ENCODE measurements at regions not wholly inside any gene's neighbourhood (a gene's known extent, or its start where the extent isn't known, plus 50 kb on each side); places are given as distances from the start of the nearest gene placed in this dataset.
A peak's percentile ranks its signal among the peaks of the same experiment; 100 is the strongest.

DNA sequence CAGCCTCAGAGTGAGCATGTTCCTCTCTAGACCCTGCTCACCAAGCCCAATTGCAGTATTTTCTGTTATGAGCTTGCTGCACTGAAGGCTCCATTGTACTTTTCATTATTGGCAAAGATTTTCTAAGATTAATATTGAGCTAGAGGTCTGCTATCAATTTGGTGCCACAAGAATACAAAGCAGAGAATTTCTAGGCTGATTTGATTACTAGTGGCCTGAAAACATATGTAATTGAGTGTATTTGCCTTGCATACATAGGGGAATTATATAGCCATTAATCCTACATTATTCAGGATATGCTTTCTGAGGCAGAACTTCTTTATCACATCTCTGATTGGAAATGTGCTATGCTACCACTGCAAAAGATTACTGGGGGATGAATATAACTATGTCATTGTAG lies 322.9 kb upstream of the ZC3H12C start:
- no peaks in the 10 kb centered on the region for H3K9me3 ChIP-seq
- H3K4me1 ChIP-seq (ENCODE audit: control insufficient read depth in 1 of 2, insufficient read depth in 2 of 2, low read depth in 1 of 2, low read length in 1 of 2), result peaks cover 0 to 19% of the 10 kb centered on the region in 2 experiments; a peak in 2 of 4 replicates
- no peaks in the 10 kb centered on the region for H3K9me2 ChIP-seq
- no peak overlapping the region for H3K9ac ChIP-seq
- H4K20me1 ChIP-seq (ENCODE audit: insufficient read depth), result no peaks in the 10 kb centered on the region
- ChIA-PET CTCF (interaction anchor here (1.8 kb wide), 1 partner anchor 11 kb away, joined by 5 read pairs; no protein-coding TSS in a partner anchor), POLR2A (no interaction called here)
- DNase-seq, result peak; percentile 16
- peak overlapping the region in 1 of 2 experiments; percentile 64; a peak in 1 of 4 replicates for H3K27ac ChIP-seq (ENCODE audit: low read depth in 2 of 2, low read length in 1 of 2)
- H2AFZ ChIP-seq (ENCODE audit: low read depth), result no peak overlapping the region
- no peak overlapping the region for H3K4me2 ChIP-seq
- H3K4me3 ChIP-seq (ENCODE audit: low read depth in 2 of 2, low read length in 1 of 2), result no peak overlapping the region
- TF ChIP-seq GATA2 (CRISPR knock-in tag; IDR thresholded peaks at IDR 0.05) (0 out of 2 replicates have a peak, but pooled peaks have one; percentile 27), IRF3 (IDR thresholded peaks at IDR 0.05; ENCODE audit: low read depth, low read length) (no peak), TCF12 (IDR thresholded peaks at IDR 0.05) (no peak), FOXJ3 (CRISPR knock-in tag; IDR thresholded peaks at IDR 0.05) (0 out of 2 replicates have a peak, but pooled peaks have one; percentile 25), CHD2 (IDR thresholded peaks at IDR 0.05; ENCODE audit: low read length, partially characterized antibody) (peak; percentile 19), EP300 (IDR thresholded peaks at IDR 0.05; ENCODE audit: borderline replicate concordance in 1 of 2, low read depth in 1 of 2, low read length in 1 of 2) (peak in 1 of 2 experiments; percentile 48; a peak in 1 of 4 replicates), RCOR1 (IDR thresholded peaks at IDR 0.05; ENCODE audit: low read length) (peak; percentile 79)
- no peaks in the 10 kb centered on the region; the same call in 1 of the 2 replicates for H3K27me3 ChIP-seq (ENCODE audit: insufficient read depth)
- no peaks in the 10 kb centered on the region for H3K79me2 ChIP-seq (ENCODE audit: insufficient read depth)
- no peaks in the 10 kb centered on the region for H3F3A ChIP-seq (replicated peaks; ENCODE audit: insufficient read depth)
- H3K36me3 ChIP-seq (replicated peaks in 1 of 2; ENCODE audit: control insufficient read depth in 1 of 2, insufficient read depth in 2 of 2, low read length in 1 of 2), result no peaks in the 10 kb centered on the region

GRCh38 chr11:109772892-109773291 lies 320.3 kb upstream of the ZC3H12C start:
- 10% methylated on average over 1 of the region's 1 CpG for WGBS (ENCODE audit: low lambda C conversion rate)
- Histone ChIP-seq H3K9me3 (no peaks in the 10 kb centered on the region), H3K79me2 (ENCODE audit: insufficient read depth) (no peaks in the 10 kb centered on the region), H3F3A (replicated peaks; ENCODE audit: insufficient read depth) (no peaks in the 10 kb centered on the region), H3K4me3 (ENCODE audit: low read depth in 2 of 2, low read length in 1 of 2) (no peak overlapping the region), H3K4me2 (no peak overlapping the region), H3K9ac (no peak overlapping the region), H3K4me1 (ENCODE audit: control insufficient read depth in 1 of 2, insufficient read depth in 2 of 2, low read depth in 1 of 2, low read length in 1 of 2) (peaks cover 0 to 19% of the 10 kb centered on the region in 2 experiments; a peak in 2 of 4 replicates), H3K36me3 (replicated peaks in 1 of 2; ENCODE audit: control insufficient read depth in 1 of 2, insufficient read depth in 2 of 2, low read length in 1 of 2) (no peaks in the 10 kb centered on the region), H3K9me2 (no peaks in the 10 kb centered on the region), H4K20me1 (ENCODE audit: insufficient read depth) (no peaks in the 10 kb centered on the region), H3K27ac (ENCODE audit: low read depth in 2 of 2, low read length in 1 of 2) (no peak overlapping the region), H3K27me3 (ENCODE audit: insufficient read depth) (no peaks in the 10 kb centered on the region; the same call in 1 of the 2 replicates), H2AFZ (ENCODE audit: low read depth) (no peak overlapping the region)
- DNase-seq, result peak; percentile 33
- CTCF ChIA-PET, result interaction anchor here (0.9 to 1.0 kb wide), 2 partner anchors 9 to 19 kb away, joined by 3 to 4 read pairs; no protein-coding TSS in a partner anchor
- TF ChIP-seq EP300 (IDR thresholded peaks at IDR 0.05; ENCODE audit: borderline replicate concordance in 1 of 2, low read depth in 1 of 2, low read length in 1 of 2) (peak in 1 of 2 experiments; percentile 66; a peak in 2 of 4 replicates), CHD2 (IDR thresholded peaks at IDR 0.05; ENCODE audit: low read length, partially characterized antibody) (peak; percentile 39), MXI1 (IDR thresholded peaks at IDR 0.05; ENCODE audit: low read depth, low read length) (peak; percentile 82), RCOR1 (IDR thresholded peaks at IDR 0.05; ENCODE audit: low read length) (peak; percentile 57; the same call in 1 of the 2 replicates), YY1 (IDR thresholded peaks at IDR 0.05; ENCODE audit: low read depth) (no peak)
- POLR2A ChIA-PET, result no interaction called here

DNA sequence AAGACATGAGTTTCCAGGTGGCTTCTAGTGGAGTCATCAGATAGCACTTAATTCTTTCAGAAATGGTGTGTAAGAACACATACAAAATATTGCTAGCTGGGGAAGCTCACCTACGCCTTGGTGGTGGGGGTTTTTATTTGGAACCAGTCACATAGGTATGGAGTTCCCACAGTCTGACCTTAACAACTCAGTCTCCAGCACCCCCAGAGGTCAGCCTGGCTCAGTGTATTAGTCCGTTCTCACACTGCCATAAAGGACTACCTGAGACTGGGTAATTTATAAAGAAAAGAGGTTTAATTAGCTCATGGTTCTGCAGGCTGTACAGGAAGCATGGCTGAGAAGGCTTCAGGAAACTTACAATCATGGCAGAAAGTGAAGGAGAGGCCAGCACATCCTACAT lies 317.5 kb upstream of the ZC3H12C start:
- WGBS (ENCODE audit: low lambda C conversion rate), result 11% methylated on average over 2 of the region's 2 CpGs
- POLR2A ChIA-PET, result no interaction called here

More for the DNA sequence above, 317.5 kb upstream of the ZC3H12C start:
- no peaks in the 10 kb centered on the region for H3K79me2 ChIP-seq (ENCODE audit: insufficient read depth)
- no peak overlapping the region for H3K9ac ChIP-seq
- no peak overlapping the region for H3K27ac ChIP-seq (ENCODE audit: low read depth in 2 of 2, low read length in 1 of 2)
- peaks cover 0 to 8% of the 10 kb centered on the region in 2 experiments; a peak in 2 of 4 replicates for H3K4me1 ChIP-seq (ENCODE audit: control insufficient read depth in 1 of 2, insufficient read depth in 2 of 2, low read depth in 1 of 2, low read length in 1 of 2)
- H3K4me3 ChIP-seq (ENCODE audit: low read depth in 2 of 2, low read length in 1 of 2), result no peak overlapping the region
- H3K4me2 ChIP-seq, result no peak overlapping the region
- CTCF ChIA-PET, result no interaction called here
- H2AFZ ChIP-seq (ENCODE audit: low read depth), result no peak overlapping the region
- no peaks in the 10 kb centered on the region for H3K36me3 ChIP-seq (replicated peaks in 1 of 2; ENCODE audit: control insufficient read depth in 1 of 2, insufficient read depth in 2 of 2, low read length in 1 of 2)
- DNase-seq, result no peak
- no peaks in the 10 kb centered on the region for H3K27me3 ChIP-seq (ENCODE audit: insufficient read depth)
- no peaks in the 10 kb centered on the region for H4K20me1 ChIP-seq (ENCODE audit: insufficient read depth)
- no peaks in the 10 kb centered on the region for H3F3A ChIP-seq (replicated peaks; ENCODE audit: insufficient read depth)
- TF ChIP-seq IRF3 (IDR thresholded peaks at IDR 0.05; ENCODE audit: low read depth, low read length) (no peak), TCF12 (IDR thresholded peaks at IDR 0.05) (no peak), RAD21 (IDR thresholded peaks at IDR 0.05; ENCODE audit: low read length) (no peak), NFIC (IDR thresholded peaks at IDR 0.05; ENCODE audit: borderline replicate concordance) (no peak), FOXM1 (IDR thresholded peaks at IDR 0.05; ENCODE audit: low read depth) (no peak), MXI1 (IDR thresholded peaks at IDR 0.05; ENCODE audit: low read depth, low read length) (no peak), YY1 (IDR thresholded peaks at IDR 0.05; ENCODE audit: low read depth) (no peak)
- TF ChIP-seq, protein P1, sequence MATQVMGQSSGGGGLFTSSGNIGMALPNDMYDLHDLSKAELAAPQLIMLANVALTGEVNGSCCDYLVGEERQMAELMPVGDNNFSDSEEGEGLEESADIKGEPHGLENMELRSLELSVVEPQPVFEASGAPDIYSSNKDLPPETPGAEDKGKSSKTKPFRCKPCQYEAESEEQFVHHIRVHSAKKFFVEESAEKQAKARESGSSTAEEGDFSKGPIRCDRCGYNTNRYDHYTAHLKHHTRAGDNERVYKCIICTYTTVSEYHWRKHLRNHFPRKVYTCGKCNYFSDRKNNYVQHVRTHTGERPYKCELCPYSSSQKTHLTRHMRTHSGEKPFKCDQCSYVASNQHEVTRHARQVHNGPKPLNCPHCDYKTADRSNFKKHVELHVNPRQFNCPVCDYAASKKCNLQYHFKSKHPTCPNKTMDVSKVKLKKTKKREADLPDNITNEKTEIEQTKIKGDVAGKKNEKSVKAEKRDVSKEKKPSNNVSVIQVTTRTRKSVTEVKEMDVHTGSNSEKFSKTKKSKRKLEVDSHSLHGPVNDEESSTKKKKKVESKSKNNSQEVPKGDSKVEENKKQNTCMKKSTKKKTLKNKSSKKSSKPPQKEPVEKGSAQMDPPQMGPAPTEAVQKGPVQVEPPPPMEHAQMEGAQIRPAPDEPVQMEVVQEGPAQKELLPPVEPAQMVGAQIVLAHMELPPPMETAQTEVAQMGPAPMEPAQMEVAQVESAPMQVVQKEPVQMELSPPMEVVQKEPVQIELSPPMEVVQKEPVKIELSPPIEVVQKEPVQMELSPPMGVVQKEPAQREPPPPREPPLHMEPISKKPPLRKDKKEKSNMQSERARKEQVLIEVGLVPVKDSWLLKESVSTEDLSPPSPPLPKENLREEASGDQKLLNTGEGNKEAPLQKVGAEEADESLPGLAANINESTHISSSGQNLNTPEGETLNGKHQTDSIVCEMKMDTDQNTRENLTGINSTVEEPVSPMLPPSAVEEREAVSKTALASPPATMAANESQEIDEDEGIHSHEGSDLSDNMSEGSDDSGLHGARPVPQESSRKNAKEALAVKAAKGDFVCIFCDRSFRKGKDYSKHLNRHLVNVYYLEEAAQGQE (IDR thresholded peaks at IDR 0.05; ENCODE audit: low read depth, low read length), result no peak
- no peaks in the 10 kb centered on the region for H3K9me2 ChIP-seq
- H3K9me3 ChIP-seq, result no peaks in the 10 kb centered on the region

Measured in SK-N-SH (cell line).